ENCODE measurements at regions not wholly inside any gene's neighbourhood (a gene's known extent, or its start where the extent isn't known, plus 50 kb on each side); places are given as distances from the start of the nearest gene placed in this dataset.

DNA sequence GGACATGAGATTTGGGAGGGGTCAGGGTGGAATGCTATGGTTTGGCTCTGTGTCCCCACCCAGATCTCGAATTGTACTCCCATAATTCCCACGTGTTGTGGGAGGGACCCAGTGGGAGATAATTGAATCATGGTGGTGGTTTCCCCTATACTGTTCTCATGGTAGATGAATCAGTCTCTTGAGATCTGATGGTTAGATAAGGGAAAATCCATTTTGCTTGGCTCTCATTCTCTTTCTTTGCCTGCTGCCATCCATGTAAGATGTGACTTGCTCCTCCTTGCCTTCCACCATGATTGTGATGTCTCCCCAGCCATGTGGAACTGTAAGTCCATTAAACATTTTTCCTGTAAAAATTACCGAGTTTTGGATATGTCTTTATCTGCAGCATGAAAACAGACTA, 80.9 kb upstream of the GALNT5 start:
- TF ChIP-seq, protein P1, sequence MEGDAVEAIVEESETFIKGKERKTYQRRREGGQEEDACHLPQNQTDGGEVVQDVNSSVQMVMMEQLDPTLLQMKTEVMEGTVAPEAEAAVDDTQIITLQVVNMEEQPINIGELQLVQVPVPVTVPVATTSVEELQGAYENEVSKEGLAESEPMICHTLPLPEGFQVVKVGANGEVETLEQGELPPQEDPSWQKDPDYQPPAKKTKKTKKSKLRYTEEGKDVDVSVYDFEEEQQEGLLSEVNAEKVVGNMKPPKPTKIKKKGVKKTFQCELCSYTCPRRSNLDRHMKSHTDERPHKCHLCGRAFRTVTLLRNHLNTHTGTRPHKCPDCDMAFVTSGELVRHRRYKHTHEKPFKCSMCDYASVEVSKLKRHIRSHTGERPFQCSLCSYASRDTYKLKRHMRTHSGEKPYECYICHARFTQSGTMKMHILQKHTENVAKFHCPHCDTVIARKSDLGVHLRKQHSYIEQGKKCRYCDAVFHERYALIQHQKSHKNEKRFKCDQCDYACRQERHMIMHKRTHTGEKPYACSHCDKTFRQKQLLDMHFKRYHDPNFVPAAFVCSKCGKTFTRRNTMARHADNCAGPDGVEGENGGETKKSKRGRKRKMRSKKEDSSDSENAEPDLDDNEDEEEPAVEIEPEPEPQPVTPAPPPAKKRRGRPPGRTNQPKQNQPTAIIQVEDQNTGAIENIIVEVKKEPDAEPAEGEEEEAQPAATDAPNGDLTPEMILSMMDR (IDR thresholded peaks at IDR 0.05) = no peak
- TF ChIP-seq EP300 (IDR thresholded peaks at IDR 0.05) = no peak
